RWPE1 (cell line): ENCODE measurements at regions not wholly inside any gene's neighbourhood (a gene's known extent, or its start where the extent isn't known, plus 50 kb on each side); places are given as distances from the start of the nearest gene placed in this dataset.

Experiments used
- CTCF ChIA-PET: fragments of 350-600 bp; sonication (Branson Sonifier 250); formaldehyde crosslinking; extraction: SDS; loops from one replicate; lab custom pipeline; 2021; lab: Yijun Ruan, JAX
- POLR2A ChIA-PET: fragments of 400-600 bp; formaldehyde crosslinking; extraction: SDS; loops from one replicate; lab custom pipeline; 2020; ENCODE audit warnings: antibody characterized with exemption; ENCODE audit not compliant: low non-redundant PET; lab: Yijun Ruan, JAX
- DNase-seq: peaks from one replicate; pipeline ENCODE4 v3.0.0; 2012; ENCODE audit warnings: low spot score
- H3K27ac ChIP-seq: fragments of 450-650 bp; 2 replicates; pipeline ENCODE4 v1.5.1; 2017
- TF ChIP-seq, protein P1 (sequence below): fragments of 450-650 bp; conservative IDR thresholded peaks from 2 replicates; pipeline ENCODE4 v1.5.1; 2017; ENCODE audit warnings: low read depth, mild to moderate bottlenecking

DNA sequence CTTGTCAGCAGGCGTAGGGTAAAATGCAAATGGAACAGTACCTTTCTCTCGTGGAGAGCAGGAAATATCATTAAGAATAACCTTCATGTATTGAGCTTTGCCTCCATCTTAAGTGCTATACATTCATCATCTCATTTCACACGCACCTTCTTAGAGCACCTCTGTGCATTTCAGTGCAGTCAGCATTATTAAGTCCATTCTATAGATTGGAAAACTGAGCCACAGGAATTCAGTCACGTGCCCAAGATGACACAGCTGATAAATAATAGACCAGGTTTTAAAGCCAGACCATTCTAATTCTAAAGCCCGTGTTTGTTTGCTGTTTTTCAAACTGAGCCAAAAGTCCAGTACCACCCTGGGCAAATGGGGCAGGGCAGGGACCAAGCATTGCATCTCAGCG lies 109.2 kb upstream of the WWC1 start:
- ChIA-PET POLR2A (no interaction called here), CTCF (no interaction called here)
- DNase-seq: no peak
- TF ChIP-seq, protein P1, sequence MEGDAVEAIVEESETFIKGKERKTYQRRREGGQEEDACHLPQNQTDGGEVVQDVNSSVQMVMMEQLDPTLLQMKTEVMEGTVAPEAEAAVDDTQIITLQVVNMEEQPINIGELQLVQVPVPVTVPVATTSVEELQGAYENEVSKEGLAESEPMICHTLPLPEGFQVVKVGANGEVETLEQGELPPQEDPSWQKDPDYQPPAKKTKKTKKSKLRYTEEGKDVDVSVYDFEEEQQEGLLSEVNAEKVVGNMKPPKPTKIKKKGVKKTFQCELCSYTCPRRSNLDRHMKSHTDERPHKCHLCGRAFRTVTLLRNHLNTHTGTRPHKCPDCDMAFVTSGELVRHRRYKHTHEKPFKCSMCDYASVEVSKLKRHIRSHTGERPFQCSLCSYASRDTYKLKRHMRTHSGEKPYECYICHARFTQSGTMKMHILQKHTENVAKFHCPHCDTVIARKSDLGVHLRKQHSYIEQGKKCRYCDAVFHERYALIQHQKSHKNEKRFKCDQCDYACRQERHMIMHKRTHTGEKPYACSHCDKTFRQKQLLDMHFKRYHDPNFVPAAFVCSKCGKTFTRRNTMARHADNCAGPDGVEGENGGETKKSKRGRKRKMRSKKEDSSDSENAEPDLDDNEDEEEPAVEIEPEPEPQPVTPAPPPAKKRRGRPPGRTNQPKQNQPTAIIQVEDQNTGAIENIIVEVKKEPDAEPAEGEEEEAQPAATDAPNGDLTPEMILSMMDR: no peak
- no peak overlapping the region for H3K27ac ChIP-seq

DNA sequence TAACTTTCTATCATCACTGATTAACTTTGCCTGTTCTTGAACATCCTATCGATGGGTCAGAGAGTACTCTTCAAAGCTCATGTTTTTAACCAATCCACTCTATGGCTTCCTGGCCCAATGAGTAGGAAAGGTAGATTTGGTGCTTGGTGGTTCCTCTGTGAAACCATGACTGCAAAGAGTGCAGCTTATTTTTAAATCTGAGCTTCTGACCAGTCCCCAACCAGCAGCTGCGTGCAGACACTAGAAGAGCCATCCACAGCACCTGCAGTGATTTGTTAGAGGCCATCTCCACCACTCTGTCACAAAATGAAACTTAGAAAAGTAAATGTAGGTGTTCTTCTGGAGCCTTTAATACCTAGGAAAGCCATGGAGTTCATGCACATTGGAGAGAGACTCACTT lies 107.3 kb upstream of the WWC1 start:
- no peak overlapping the region for H3K27ac ChIP-seq
- CTCF ChIA-PET: interaction anchor here (2.2 kb wide), 1 partner anchor 36 kb away, joined by 5 read pairs; no protein-coding TSS in a partner anchor
- POLR2A ChIA-PET: no interaction called here
- no peak for DNase-seq
- TF ChIP-seq, protein P1: no peak

DNA sequence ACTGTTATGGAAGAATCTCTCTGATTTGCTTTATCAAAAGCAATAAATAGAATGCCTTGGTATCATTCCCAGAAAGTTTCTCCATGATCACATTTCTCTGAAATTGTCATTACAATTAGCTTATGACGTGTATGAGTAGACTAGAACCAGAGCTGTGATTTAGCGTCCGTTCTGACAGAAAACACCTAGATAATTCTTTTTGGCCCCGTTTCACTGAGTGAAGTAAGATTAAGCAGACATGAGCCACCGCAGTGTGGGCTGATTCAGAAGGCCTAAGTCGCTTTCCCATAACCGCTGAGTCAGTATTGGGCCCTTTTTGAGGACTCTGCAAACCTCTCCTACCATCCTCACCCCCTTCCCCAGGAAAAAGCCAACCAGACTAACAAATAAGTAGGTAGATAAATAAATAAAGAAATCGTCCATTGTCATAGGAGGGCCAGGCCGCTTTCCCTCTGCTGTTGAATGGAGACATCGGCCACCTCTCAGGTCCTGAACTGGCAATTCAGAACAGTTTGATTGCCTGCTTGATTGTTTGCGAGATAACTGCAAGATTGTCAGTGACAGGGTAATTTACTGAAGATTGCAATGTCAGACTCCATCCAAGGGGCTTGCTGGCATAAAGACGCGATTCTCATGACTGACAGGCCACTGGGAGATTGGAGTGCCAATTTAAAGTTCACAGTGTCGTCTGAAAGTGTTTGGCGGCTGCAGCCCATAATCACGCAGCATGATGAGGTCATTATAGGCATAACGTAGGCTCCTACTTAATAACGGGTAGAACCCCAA lies 105.0 kb upstream of the WWC1 start:
- no peak for DNase-seq
- TF ChIP-seq, protein P1: no peak
- CTCF ChIA-PET: interaction anchor here (0.6 kb wide), 1 partner anchor 112 kb away, joined by 3 read pairs; no protein-coding TSS in a partner anchor
- no peak overlapping the region for H3K27ac ChIP-seq
- POLR2A ChIA-PET: no interaction called here

DNA sequence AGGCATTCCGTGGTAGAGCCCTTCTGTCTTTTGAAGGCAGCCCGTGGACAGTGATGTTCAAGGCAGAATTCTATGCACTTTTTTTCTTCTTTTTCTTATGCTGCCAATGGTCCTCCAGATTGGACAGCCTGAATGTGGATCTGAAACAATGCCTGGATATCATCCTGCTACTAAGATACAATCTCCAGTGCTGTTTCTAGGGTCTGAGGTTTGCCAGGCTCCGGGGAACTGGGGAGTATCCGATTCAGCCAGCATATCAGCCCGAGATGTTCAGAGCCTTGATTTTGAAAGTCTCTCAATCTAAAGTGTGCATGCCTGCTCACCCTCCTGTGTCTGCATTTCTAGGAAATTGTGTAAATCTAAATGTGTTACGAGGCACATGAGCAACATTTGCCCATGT lies 103.8 kb upstream of the WWC1 start:
- H3K27ac ChIP-seq: no peak overlapping the region
- CTCF ChIA-PET: interaction anchor here (0.6 kb wide), 1 partner anchor 12 kb away, joined by 3 read pairs; no protein-coding TSS in a partner anchor
- no peak for DNase-seq
- TF ChIP-seq, protein P1: no peak
- POLR2A ChIA-PET: no interaction called here

DNA sequence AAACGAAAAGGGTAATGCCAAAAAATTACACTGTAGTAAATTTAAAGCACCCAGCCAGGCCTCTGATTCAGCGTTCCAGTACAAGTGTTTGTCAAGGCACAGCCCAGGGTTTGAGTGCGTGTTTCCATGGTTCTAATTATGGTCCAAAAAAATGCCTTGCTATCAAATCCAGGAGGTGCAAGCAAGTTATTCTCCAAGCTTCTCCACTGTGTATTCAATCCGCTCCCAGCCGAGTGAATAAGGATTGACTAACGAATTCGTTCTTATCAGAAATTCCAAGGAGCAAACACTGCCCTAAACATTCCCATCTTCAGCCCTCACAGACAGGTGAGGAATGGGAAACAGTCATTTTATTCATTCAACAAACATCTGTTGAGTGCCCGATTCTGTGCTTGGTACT lies 103.3 kb upstream of the WWC1 start:
- CTCF ChIA-PET: interaction anchor here (0.6 kb wide), 2 partner anchors 12 to 16 kb away, joined by 3 read pairs; no protein-coding TSS in a partner anchor
- no peak overlapping the region for H3K27ac ChIP-seq
- TF ChIP-seq, protein P1: no peak
- POLR2A ChIA-PET: no interaction called here
- no peak for DNase-seq

DNA sequence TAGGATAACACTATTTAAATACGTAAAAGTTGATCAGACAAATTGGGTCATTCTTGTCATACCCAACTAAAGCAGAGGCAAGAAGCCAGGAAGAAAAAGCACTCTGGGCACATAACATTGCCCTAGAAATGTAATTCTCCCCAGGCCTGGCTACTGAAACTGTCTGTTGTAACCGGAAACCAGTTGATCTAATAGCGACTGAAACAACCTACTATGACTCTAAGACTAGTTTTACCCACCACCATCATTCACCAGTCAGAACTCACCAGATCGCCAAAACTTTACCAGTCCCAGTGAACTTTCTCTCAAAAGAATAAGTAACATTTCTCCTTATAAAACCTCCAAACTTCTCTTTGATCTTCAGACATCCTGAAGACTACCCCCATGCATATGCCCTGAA lies 99.3 kb upstream of the WWC1 start:
- no peak for DNase-seq
- no peak overlapping the region for H3K27ac ChIP-seq
- ChIA-PET CTCF (no interaction called here), POLR2A (interaction anchor here (0.6 kb wide), 1 partner anchor 64 kb away, joined by 3 read pairs; no protein-coding TSS in a partner anchor)
- TF ChIP-seq, protein P1: no peak
